ENCODE measurements at regions not wholly inside any gene's neighbourhood (a gene's known extent, or its start where the extent isn't known, plus 50 kb on each side); places are given as distances from the start of the nearest gene placed in this dataset.

- TF ChIP-seq CTCF (IDR thresholded peaks at IDR 0.05; ENCODE audit: poor library complexity, severe bottlenecking), result no peak
- TF ChIP-seq TAF1 (IDR thresholded peaks at IDR 0.05; ENCODE audit: low read depth), result no peak
- TF ChIP-seq EP300 (conservative IDR thresholded peaks at IDR 0.05; ENCODE audit: poor library complexity, severe bottlenecking), result no peak
- TF ChIP-seq, protein P1, sequence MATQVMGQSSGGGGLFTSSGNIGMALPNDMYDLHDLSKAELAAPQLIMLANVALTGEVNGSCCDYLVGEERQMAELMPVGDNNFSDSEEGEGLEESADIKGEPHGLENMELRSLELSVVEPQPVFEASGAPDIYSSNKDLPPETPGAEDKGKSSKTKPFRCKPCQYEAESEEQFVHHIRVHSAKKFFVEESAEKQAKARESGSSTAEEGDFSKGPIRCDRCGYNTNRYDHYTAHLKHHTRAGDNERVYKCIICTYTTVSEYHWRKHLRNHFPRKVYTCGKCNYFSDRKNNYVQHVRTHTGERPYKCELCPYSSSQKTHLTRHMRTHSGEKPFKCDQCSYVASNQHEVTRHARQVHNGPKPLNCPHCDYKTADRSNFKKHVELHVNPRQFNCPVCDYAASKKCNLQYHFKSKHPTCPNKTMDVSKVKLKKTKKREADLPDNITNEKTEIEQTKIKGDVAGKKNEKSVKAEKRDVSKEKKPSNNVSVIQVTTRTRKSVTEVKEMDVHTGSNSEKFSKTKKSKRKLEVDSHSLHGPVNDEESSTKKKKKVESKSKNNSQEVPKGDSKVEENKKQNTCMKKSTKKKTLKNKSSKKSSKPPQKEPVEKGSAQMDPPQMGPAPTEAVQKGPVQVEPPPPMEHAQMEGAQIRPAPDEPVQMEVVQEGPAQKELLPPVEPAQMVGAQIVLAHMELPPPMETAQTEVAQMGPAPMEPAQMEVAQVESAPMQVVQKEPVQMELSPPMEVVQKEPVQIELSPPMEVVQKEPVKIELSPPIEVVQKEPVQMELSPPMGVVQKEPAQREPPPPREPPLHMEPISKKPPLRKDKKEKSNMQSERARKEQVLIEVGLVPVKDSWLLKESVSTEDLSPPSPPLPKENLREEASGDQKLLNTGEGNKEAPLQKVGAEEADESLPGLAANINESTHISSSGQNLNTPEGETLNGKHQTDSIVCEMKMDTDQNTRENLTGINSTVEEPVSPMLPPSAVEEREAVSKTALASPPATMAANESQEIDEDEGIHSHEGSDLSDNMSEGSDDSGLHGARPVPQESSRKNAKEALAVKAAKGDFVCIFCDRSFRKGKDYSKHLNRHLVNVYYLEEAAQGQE (IDR thresholded peaks at IDR 0.05; ENCODE audit: borderline replicate concordance), result no peak
- no peak for TF ChIP-seq SMC3 (conservative IDR thresholded peaks at IDR 0.05; ENCODE audit: poor library complexity)
- no peak for TF ChIP-seq EZH2 (IDR thresholded peaks at IDR 0.05; ENCODE audit: borderline replicate concordance, insufficient read depth, low read length, poor library complexity, severe bottlenecking)
- TF ChIP-seq RAD21 (conservative IDR thresholded peaks at IDR 0.05), result no peak
- TF ChIP-seq POLR2AphosphoS5 (IDR thresholded peaks at IDR 0.05), result no peak
- TF ChIP-seq MXI1 (conservative IDR thresholded peaks at IDR 0.05; ENCODE audit: poor library complexity, severe bottlenecking), result no peak
These were observed 53.9 kb upstream of the TIAM1 start for GRCh38 chr21:31397939-31398338.

Data from neural cell (in vitro differentiated cells).